ENCODE measurements at regions not wholly inside any gene's neighbourhood (a gene's known extent, or its start where the extent isn't known, plus 50 kb on each side); places are given as distances from the start of the nearest gene placed in this dataset.
A peak's percentile ranks its signal among the peaks of the same experiment; 100 is the strongest.

DNA sequence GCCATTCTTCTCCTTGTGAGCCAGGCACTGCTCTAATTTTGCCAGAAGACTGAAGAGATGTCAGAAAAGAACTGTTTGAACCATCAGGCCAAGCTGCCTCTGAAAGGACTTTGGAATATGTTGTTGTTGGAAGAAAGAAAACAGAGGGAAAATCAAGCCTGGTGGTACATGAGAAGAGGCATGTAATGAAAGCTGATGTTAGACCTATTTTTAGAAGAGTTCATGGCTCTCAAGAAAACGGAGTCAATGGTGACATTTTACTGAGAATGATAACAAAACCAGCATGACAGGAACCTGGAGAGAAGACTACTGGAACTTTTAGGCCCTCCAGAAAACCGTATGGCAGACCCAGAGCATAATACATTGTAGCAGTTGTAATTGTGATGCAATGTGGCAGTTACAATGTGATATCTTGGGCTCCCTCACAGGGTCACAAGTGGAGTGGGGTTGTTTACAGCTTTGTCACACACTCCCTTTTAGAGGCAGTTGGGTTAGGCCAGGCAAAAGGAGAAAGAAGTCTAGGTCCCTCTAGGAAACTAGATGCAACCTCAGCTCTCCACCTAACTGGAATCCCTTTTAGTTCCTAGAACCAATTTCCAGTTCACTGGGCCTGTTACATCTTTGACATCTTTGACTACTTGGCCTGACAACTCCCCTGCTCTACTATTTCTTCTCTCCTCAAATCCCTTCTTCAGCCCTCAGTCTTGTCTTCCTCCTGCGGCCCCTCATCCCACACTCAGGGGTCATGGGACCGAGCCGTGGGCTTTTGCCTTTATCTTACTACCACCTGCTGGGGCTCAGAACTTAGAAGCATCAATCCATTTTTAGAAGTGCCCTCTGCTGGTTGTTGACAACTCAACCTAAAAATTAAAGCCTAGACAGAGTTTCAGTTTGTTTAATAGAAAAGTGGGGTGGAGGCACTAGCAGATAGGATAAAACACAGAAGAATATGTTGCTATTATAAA lies 61.2 kb upstream of the JAK2 start:
- intact Hi-C loops (cut with micrococcal nuclease; ENCODE audit: unreplicated experiment): loop anchor here (1.0 kb wide), 1 partner anchor 162 kb away; no protein-coding TSS in a partner anchor
- Mint-ChIP-seq H3K4me1 (ENCODE audit: low read depth, unreplicated experiment) (peaks cover 8% of the 10 kb centered on the region), H3K27me3 (ENCODE audit: unreplicated experiment) (no peaks in the 10 kb centered on the region), H3K36me3 (ENCODE audit: insufficient read depth, unreplicated experiment) (peaks cover 5% of the 10 kb centered on the region), H3K27ac (ENCODE audit: unreplicated experiment) (no peak overlapping the region), H3K4me3 (ENCODE audit: low read depth, unreplicated experiment) (no peak overlapping the region), H3K9me3 (ENCODE audit: low read depth, unreplicated experiment) (peaks cover 4% of the 10 kb centered on the region)
- CTCF ChIA-PET: no interaction called here
- TF ChIP-seq, protein P1, sequence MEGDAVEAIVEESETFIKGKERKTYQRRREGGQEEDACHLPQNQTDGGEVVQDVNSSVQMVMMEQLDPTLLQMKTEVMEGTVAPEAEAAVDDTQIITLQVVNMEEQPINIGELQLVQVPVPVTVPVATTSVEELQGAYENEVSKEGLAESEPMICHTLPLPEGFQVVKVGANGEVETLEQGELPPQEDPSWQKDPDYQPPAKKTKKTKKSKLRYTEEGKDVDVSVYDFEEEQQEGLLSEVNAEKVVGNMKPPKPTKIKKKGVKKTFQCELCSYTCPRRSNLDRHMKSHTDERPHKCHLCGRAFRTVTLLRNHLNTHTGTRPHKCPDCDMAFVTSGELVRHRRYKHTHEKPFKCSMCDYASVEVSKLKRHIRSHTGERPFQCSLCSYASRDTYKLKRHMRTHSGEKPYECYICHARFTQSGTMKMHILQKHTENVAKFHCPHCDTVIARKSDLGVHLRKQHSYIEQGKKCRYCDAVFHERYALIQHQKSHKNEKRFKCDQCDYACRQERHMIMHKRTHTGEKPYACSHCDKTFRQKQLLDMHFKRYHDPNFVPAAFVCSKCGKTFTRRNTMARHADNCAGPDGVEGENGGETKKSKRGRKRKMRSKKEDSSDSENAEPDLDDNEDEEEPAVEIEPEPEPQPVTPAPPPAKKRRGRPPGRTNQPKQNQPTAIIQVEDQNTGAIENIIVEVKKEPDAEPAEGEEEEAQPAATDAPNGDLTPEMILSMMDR (IDR thresholded peaks at IDR 0.05; ENCODE audit: unreplicated experiment): no peak
- peak; percentile 3 for DNase-seq
- BruUV-seq (replicated peaks): no TSS peak

DNA sequence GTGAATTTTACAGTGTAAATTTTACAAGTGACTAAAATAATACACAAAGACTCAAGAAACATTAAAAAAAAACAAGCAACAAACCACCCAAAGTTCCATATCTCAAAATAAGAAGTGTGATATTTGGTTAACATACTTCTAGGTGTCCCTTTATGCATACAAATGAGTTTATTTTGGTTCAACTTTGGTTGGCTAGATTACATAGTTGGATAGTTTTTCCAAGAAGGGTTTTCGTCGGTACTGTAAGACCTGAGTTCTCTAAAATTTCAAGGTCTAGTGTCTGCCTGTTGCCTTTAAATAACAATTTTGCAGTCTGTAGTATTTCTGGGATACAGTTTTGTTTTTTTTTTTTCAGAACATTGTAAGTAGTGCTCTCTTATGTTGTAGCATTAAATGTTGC lies 58.8 kb upstream of the JAK2 start:
- BruUV-seq (replicated peaks): no TSS peak
- intact Hi-C loops (cut with micrococcal nuclease; ENCODE audit: unreplicated experiment): no loop called here
- CTCF ChIA-PET: no interaction called here

DNA sequence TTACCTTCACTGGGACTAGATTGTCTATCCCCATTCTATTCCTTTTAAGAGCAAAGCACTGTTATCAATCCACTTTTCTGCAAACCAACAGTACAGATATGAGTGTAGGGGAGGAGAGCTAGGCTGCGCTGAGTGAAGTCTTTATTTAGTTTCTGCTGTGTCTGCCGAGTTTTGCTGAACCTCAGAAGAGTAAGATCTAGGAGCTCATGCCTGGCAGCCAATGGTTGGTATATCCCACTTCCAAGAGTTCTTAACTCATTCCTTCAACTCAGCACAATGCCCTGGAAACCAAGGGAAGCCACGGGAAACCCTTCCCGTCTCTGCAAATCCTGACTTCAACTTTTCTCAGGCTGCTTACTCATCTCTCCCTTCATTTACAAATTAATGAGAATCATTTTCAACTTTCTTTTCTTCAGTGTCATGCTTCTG lies 58.0 kb upstream of the JAK2 start:
- intact Hi-C loops (cut with micrococcal nuclease; ENCODE audit: unreplicated experiment): no loop called here
- Mint-ChIP-seq H3K27ac (ENCODE audit: unreplicated experiment) (no peak overlapping the region), H3K9me3 (ENCODE audit: low read depth, unreplicated experiment) (no peaks in the 10 kb centered on the region), H3K36me3 (ENCODE audit: insufficient read depth, unreplicated experiment) (peaks cover 5% of the 10 kb centered on the region), H3K4me1 (ENCODE audit: low read depth, unreplicated experiment) (peaks cover 8% of the 10 kb centered on the region), H3K27me3 (ENCODE audit: unreplicated experiment) (no peaks in the 10 kb centered on the region), H3K4me3 (ENCODE audit: low read depth, unreplicated experiment) (no peak overlapping the region)
- CTCF ChIA-PET: no interaction called here
- TF ChIP-seq, protein P1 (IDR thresholded peaks at IDR 0.05; ENCODE audit: unreplicated experiment): no peak
- DNase-seq: no peak
- BruUV-seq (replicated peaks): no TSS peak

More for the DNA sequence above, 58.8 kb upstream of the JAK2 start:
- Mint-ChIP-seq H3K27me3 (ENCODE audit: unreplicated experiment) (no peaks in the 10 kb centered on the region), H3K9me3 (ENCODE audit: low read depth, unreplicated experiment) (no peaks in the 10 kb centered on the region), H3K36me3 (ENCODE audit: insufficient read depth, unreplicated experiment) (peaks cover 5% of the 10 kb centered on the region), H3K4me1 (ENCODE audit: low read depth, unreplicated experiment) (peaks cover 8% of the 10 kb centered on the region), H3K27ac (ENCODE audit: unreplicated experiment) (no peak overlapping the region), H3K4me3 (ENCODE audit: low read depth, unreplicated experiment) (no peak overlapping the region)
- TF ChIP-seq, protein P1 (IDR thresholded peaks at IDR 0.05; ENCODE audit: unreplicated experiment): no peak
- no peak for DNase-seq

GRCh38 chr9:4927701-4928100 lies 57.4 kb upstream of the JAK2 start:
- Mint-ChIP-seq H3K36me3 (ENCODE audit: insufficient read depth, unreplicated experiment) (peaks cover 5% of the 10 kb centered on the region), H3K4me3 (ENCODE audit: low read depth, unreplicated experiment) (no peak overlapping the region), H3K27me3 (ENCODE audit: unreplicated experiment) (no peaks in the 10 kb centered on the region), H3K9me3 (ENCODE audit: low read depth, unreplicated experiment) (no peaks in the 10 kb centered on the region), H3K4me1 (ENCODE audit: low read depth, unreplicated experiment) (peaks cover 8% of the 10 kb centered on the region), H3K27ac (ENCODE audit: unreplicated experiment) (no peak overlapping the region)
- no TSS peak for BruUV-seq (replicated peaks)
- CTCF ChIA-PET: no interaction called here
- no peak for DNase-seq
- intact Hi-C loops (cut with micrococcal nuclease; ENCODE audit: unreplicated experiment): no loop called here
- TF ChIP-seq, protein P1 (IDR thresholded peaks at IDR 0.05; ENCODE audit: unreplicated experiment): no peak
